DND-41 (cell line): ENCODE measurements at regions not wholly inside any gene's neighbourhood (a gene's known extent, or its start where the extent isn't known, plus 50 kb on each side); places are given as distances from the start of the nearest gene placed in this dataset.

Experiments
- ATAC-seq: fragments of 200-7000 bp; cut with Tn5 transposase; 3 replicates; pipeline ENCODE4 v1.9.1; 2021; ENCODE audit warnings: low read depth; ENCODE audit not compliant: insufficient read depth
- DNase-seq: peaks from one replicate; pipeline ENCODE4 v3.0.0-alpha.2; 2020
- H2AFZ ChIP-seq: 2 replicates; pipeline ENCODE4 v1.6.0; 2012; ENCODE audit warnings: low read depth, low read length
- H3K27ac ChIP-seq: 2 replicates; pipeline ENCODE4 v1.5.1; 2012; ENCODE audit warnings: low read length, inconsistent platforms
- H3K27me3 ChIP-seq: fragments of 200-600 bp; sonication (generic); 2 replicates; pipeline ENCODE4 v1.6.0; 2012; ENCODE audit warnings: low read length, mild to moderate bottlenecking, inconsistent platforms; ENCODE audit not compliant: insufficient read depth, poor library complexity
- H3K36me3 ChIP-seq: 2 replicates; pipeline ENCODE4 v1.5.1; 2012; ENCODE audit warnings: low read length, inconsistent platforms; ENCODE audit not compliant: insufficient read depth
- H3K4me1 ChIP-seq: 2 replicates; pipeline ENCODE4 v1.5.1; 2012; ENCODE audit warnings: mild to moderate bottlenecking, low read length; ENCODE audit not compliant: insufficient read depth
- H3K4me2 ChIP-seq: 2 replicates; pipeline ENCODE4 v1.6.0; 2012; ENCODE audit warnings: mild to moderate bottlenecking, moderate library complexity, low read length, inconsistent platforms; ENCODE audit not compliant: insufficient read depth
- H3K4me3 ChIP-seq, 2 experiments: fragments of 200-600 bp in 1 of 2; shearing (Covaris generic) in 1 of 2; 2 replicates each; pipeline ENCODE4 v1.5.1; 2012 to 2016; ENCODE audit warnings: inconsistent platforms in 2 of 2, low read length in 2 of 2, mild to moderate bottlenecking in 2 of 2, low read depth in 1 of 2, moderate library complexity in 1 of 2
- H3K79me2 ChIP-seq: 2 replicates; pipeline ENCODE4 v1.6.0; 2012; ENCODE audit warnings: low read length, inconsistent platforms; ENCODE audit not compliant: insufficient read depth
- H3K9ac ChIP-seq: 2 replicates; pipeline ENCODE4 v1.6.0; 2012; ENCODE audit warnings: low read depth, mild to moderate bottlenecking, inconsistent platforms, low read length, moderate library complexity
- H3K9me3 ChIP-seq: 2 replicates; pipeline ENCODE4 v1.5.1; 2012; ENCODE audit warnings: low read length, moderate library complexity, mild to moderate bottlenecking, inconsistent platforms; ENCODE audit not compliant: insufficient read depth, severe bottlenecking
- H4K20me1 ChIP-seq: 2 replicates; pipeline ENCODE4 v1.6.0; 2012; ENCODE audit warnings: low read length; ENCODE audit not compliant: insufficient read depth
- CTCF ChIP-seq: IDR thresholded peaks from 2 replicates; pipeline ENCODE4 v1.5.1; 2012; ENCODE audit warnings: borderline replicate concordance, low read length, moderate library complexity, mild to moderate bottlenecking; ENCODE audit not compliant: poor library complexity, severe bottlenecking; ENCODE audit errors: extremely low read depth
- EZH2 ChIP-seq: IDR thresholded peaks from 3 replicates; pipeline ENCODE4 v1.6.1; 2012; ENCODE audit warnings: borderline replicate concordance, low read depth, mild to moderate bottlenecking, moderate library complexity, low read length, inconsistent platforms; ENCODE audit not compliant: severe bottlenecking

- H3K27me3 ChIP-seq: no peaks in the 10 kb centered on the region
- H3K27ac ChIP-seq: no peak overlapping the region
- no peak overlapping the region for H3K9ac ChIP-seq
- ATAC-seq (no peak), DNase-seq (no peak)
- no peaks in the 10 kb centered on the region for H3K36me3 ChIP-seq
- no peaks in the 10 kb centered on the region for H4K20me1 ChIP-seq
- TF ChIP-seq CTCF (no peak), EZH2 (no peak)
- H3K4me2 ChIP-seq: no peak overlapping the region
- H3K9me3 ChIP-seq: no peaks in the 10 kb centered on the region
- H3K4me1 ChIP-seq: no peaks in the 10 kb centered on the region
- no peak overlapping the region for H2AFZ ChIP-seq
- no peak overlapping the region for H3K4me3 ChIP-seq
- no peaks in the 10 kb centered on the region for H3K79me2 ChIP-seq
These were observed 158.9 kb upstream of the FUT9 start for GRCh38 chr6:95856876-95857364.

GRCh38 chr6:95865857-95866256 lies 149.9 kb upstream of the FUT9 start:
- Histone ChIP-seq H3K9me3 (no peaks in the 10 kb centered on the region), H3K4me1 (no peaks in the 10 kb centered on the region), H3K4me3 (no peak overlapping the region), H3K79me2 (no peaks in the 10 kb centered on the region), H3K27ac (no peak overlapping the region), H3K27me3 (no peaks in the 10 kb centered on the region), H2AFZ (no peak overlapping the region), H4K20me1 (no peaks in the 10 kb centered on the region), H3K4me2 (no peak overlapping the region), H3K36me3 (no peaks in the 10 kb centered on the region), H3K9ac (no peak overlapping the region)
- ATAC-seq: no peak
- no peak for TF ChIP-seq EZH2
- TF ChIP-seq CTCF: no peak
- DNase-seq: no peak

- H3K4me2 ChIP-seq: no peak overlapping the region
- TF ChIP-seq CTCF: peak; percentile 55
- no peak for TF ChIP-seq EZH2
- no peak overlapping the region for H3K27ac ChIP-seq
- no peaks in the 10 kb centered on the region for H3K4me1 ChIP-seq
- H2AFZ ChIP-seq: no peak overlapping the region
- H3K27me3 ChIP-seq: no peaks in the 10 kb centered on the region
- H4K20me1 ChIP-seq: no peaks in the 10 kb centered on the region
- no peak overlapping the region for H3K4me3 ChIP-seq
- H3K36me3 ChIP-seq: no peaks in the 10 kb centered on the region
- H3K79me2 ChIP-seq: no peaks in the 10 kb centered on the region
- ATAC-seq (no peak), DNase-seq (peak; percentile 7)
- H3K9ac ChIP-seq: no peak overlapping the region
- H3K9me3 ChIP-seq: no peaks in the 10 kb centered on the region
These were observed 149.0 kb upstream of the FUT9 start for GRCh38 chr6:95866732-95867131.

- Histone ChIP-seq H3K4me1 (no peaks in the 10 kb centered on the region), H3K4me3 (no peak overlapping the region), H3K27me3 (no peaks in the 10 kb centered on the region), H3K79me2 (no peaks in the 10 kb centered on the region), H2AFZ (no peak overlapping the region), H3K36me3 (no peaks in the 10 kb centered on the region), H3K9me3 (no peaks in the 10 kb centered on the region), H3K27ac (no peak overlapping the region), H3K4me2 (no peak overlapping the region), H3K9ac (no peak overlapping the region), H4K20me1 (no peaks in the 10 kb centered on the region)
- no peak for TF ChIP-seq CTCF
- no peak for TF ChIP-seq EZH2
- DNase-seq (no peak), ATAC-seq (no peak)
These were observed 148.6 kb upstream of the FUT9 start for GRCh38 chr6:95867205-95867604.
